Islet of Langerhans (tissue), 1 donor: ENCODE measurements at regions not wholly inside any gene's neighbourhood (a gene's known extent, or its start where the extent isn't known, plus 50 kb on each side); places are given as distances from the start of the nearest gene placed in this dataset.
"Not testable (repeated sequence)": the region's sequence is repeated elsewhere in the genome, so short reads cannot be mapped to it uniquely, and the experiment has no call there.

Experiments
- FAIRE-seq: peaks from one replicate; lab custom pipeline; 2011; peaks lifted over from hg19 to GRCh38; lab: Jason Lieb, UNC

- not testable (repeated sequence) for FAIRE-seq
Observed at GRCh38 chr21:10325546-10325945, 195.8 kb upstream of the TPTE start.

- not testable (repeated sequence) for FAIRE-seq
Observed at GRCh38 chr21:10326146-10326545, 195.2 kb upstream of the TPTE start.

- FAIRE-seq = not testable (repeated sequence)
Observed at GRCh38 chr21:10328646-10329045, 192.7 kb upstream of the TPTE start.

- not testable (repeated sequence) for FAIRE-seq
Observed at GRCh38 chr21:10330641-10331119, 190.7 kb upstream of the TPTE start.

GRCh38 chr21:10331134-10331533 is 190.2 kb upstream of the TPTE start:
- FAIRE-seq = not testable (repeated sequence)

GRCh38 chr21:10332935-10333334 is 188.4 kb upstream of the TPTE start:
- not testable (repeated sequence) for FAIRE-seq

- FAIRE-seq = not testable (repeated sequence)
Observed at GRCh38 chr21:10334391-10334790, 187.0 kb upstream of the TPTE start.

GRCh38 chr21:10342261-10342956 is 179.0 kb upstream of the TPTE start:
- FAIRE-seq = not testable (repeated sequence)

GRCh38 chr21:10343146-10343935 is 178.0 kb upstream of the TPTE start:
- not testable (repeated sequence) for FAIRE-seq

- not testable (repeated sequence) for FAIRE-seq
Observed at GRCh38 chr21:10344266-10344665, 177.1 kb upstream of the TPTE start.

GRCh38 chr21:10345178-10345612 is 176.2 kb upstream of the TPTE start:
- not testable (repeated sequence) for FAIRE-seq

GRCh38 chr21:10346249-10346648 is 175.1 kb upstream of the TPTE start:
- FAIRE-seq = not testable (repeated sequence)

- not testable (repeated sequence) for FAIRE-seq
Observed at GRCh38 chr21:10346933-10347615, 174.3 kb upstream of the TPTE start.

GRCh38 chr21:10347675-10348074 is 173.7 kb upstream of the TPTE start:
- not testable (repeated sequence) for FAIRE-seq

GRCh38 chr21:10348150-10348549 is 173.2 kb upstream of the TPTE start:
- FAIRE-seq = not testable (repeated sequence)

GRCh38 chr21:10354851-10355578 is 166.4 kb upstream of the TPTE start:
- FAIRE-seq = not testable (repeated sequence)

- FAIRE-seq = not testable (repeated sequence)
Observed at GRCh38 chr21:10359120-10359519, 162.3 kb upstream of the TPTE start.

- not testable (repeated sequence) for FAIRE-seq
Observed at GRCh38 chr21:10359911-10360310, 161.5 kb upstream of the TPTE start.

GRCh38 chr21:10361214-10361736 is 160.1 kb upstream of the TPTE start:
- FAIRE-seq = not testable (repeated sequence)

GRCh38 chr21:10362816-10363215 is 158.6 kb upstream of the TPTE start:
- FAIRE-seq = not testable (repeated sequence)

GRCh38 chr21:10363321-10363720 is 158.1 kb upstream of the TPTE start:
- FAIRE-seq = not testable (repeated sequence)
